ENCODE measurements at regions not wholly inside any gene's neighbourhood (a gene's known extent, or its start where the extent isn't known, plus 50 kb on each side); places are given as distances from the start of the nearest gene placed in this dataset.
A peak's percentile ranks its signal among the peaks of the same experiment; 100 is the strongest.

DNA sequence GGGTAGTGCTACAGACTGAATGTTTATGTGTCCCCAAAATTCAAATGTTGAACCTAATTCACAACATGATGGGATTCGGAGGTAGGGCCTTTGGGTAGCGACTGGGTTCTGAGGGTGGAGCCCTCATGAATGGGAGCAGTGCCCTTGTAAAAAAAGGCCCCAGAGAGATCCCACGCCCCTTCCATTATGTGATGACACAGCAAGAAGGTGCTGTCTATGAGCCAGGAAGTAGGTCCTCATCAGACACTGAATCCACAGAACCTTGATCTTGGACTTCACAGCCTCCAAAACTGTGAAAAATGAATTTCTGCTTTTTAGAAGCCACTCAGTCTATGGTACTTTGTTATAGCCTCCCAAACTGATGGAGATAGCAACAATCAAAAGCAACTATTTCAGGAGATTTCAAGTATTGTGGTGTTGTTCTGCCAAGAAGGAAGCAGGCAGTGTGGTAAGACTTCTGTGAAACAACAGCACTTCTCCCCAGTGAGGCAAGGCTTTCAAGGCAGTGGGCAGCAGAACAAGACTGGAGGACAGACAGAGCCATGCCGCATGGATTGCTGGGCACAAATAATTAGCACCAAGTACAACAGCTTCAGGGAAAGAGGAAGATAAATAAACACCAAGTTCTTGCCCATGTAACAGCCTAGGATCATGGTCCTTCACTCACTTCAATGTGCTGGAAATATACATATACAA is 76.1 kb downstream of the OR2K2 start:
- TF ChIP-seq, protein P1, sequence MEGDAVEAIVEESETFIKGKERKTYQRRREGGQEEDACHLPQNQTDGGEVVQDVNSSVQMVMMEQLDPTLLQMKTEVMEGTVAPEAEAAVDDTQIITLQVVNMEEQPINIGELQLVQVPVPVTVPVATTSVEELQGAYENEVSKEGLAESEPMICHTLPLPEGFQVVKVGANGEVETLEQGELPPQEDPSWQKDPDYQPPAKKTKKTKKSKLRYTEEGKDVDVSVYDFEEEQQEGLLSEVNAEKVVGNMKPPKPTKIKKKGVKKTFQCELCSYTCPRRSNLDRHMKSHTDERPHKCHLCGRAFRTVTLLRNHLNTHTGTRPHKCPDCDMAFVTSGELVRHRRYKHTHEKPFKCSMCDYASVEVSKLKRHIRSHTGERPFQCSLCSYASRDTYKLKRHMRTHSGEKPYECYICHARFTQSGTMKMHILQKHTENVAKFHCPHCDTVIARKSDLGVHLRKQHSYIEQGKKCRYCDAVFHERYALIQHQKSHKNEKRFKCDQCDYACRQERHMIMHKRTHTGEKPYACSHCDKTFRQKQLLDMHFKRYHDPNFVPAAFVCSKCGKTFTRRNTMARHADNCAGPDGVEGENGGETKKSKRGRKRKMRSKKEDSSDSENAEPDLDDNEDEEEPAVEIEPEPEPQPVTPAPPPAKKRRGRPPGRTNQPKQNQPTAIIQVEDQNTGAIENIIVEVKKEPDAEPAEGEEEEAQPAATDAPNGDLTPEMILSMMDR (conservative IDR thresholded peaks at IDR 0.05; ENCODE audit: low read depth, low read length) = no peak
- TF ChIP-seq RFX5 (IDR thresholded peaks at IDR 0.05; ENCODE audit: low read depth, low read length) (no peak), SMC3 (IDR thresholded peaks at IDR 0.05; ENCODE audit: low read depth, low read length) (no peak), POLR2A (IDR thresholded peaks at IDR 0.05; ENCODE audit: low read depth, low read length) (no peak), NFE2L2 (IDR thresholded peaks at IDR 0.05; ENCODE audit: low read depth, low read length) (no peak), MAZ (IDR thresholded peaks at IDR 0.05; ENCODE audit: borderline replicate concordance, low read depth, low read length) (no peak), RAD21 (IDR thresholded peaks at IDR 0.05; ENCODE audit: low read length) (no peak), BHLHE40 (IDR thresholded peaks at IDR 0.05; ENCODE audit: low read depth, low read length) (no peak), CEBPB (IDR thresholded peaks at IDR 0.05; ENCODE audit: low read depth, low read length) (no peak), MXI1 (IDR thresholded peaks at IDR 0.05; ENCODE audit: borderline replicate concordance, low read depth, low read length) (no peak), RCOR1 (IDR thresholded peaks at IDR 0.05; ENCODE audit: insufficient replicate concordance, low read length) (no peak), CHD1 (IDR thresholded peaks at IDR 0.05; ENCODE audit: low read depth, low read length) (no peak), MAFK (IDR thresholded peaks at IDR 0.05; ENCODE audit: low read depth, low read length) (peak; percentile 27), USF2 (IDR thresholded peaks at IDR 0.05; ENCODE audit: low read depth, low read length) (no peak)

Data from IMR-90 (cell line).